GM12878 (cell line): ENCODE measurements at regions not wholly inside any gene's neighbourhood (a gene's known extent, or its start where the extent isn't known, plus 50 kb on each side); places are given as distances from the start of the nearest gene placed in this dataset.
"Not testable (repeated sequence)": the region's sequence is repeated elsewhere in the genome, so short reads cannot be mapped to it uniquely, and the experiment has no call there.

Experiments
- ATAC-seq: fragments of 200-7000 bp; cut with Tn5 transposase; 3 replicates; pipeline ENCODE4 v1.9.1; 2020; ENCODE audit warnings: mild to moderate bottlenecking, moderate library complexity
- BruUV-seq: library from RNA; stranded (reverse); fragments of 400-500 nt; replicated peaks from 2 replicates; lab custom pipeline; 2021; lab: Mats Ljungman, UMichigan
- CTCF ChIA-PET: fragments of 300-600 bp; sonication (Branson Sonifier 250); formaldehyde crosslinking; extraction: SDS; loops from one replicate; lab custom pipeline; 2021; ENCODE audit warnings: inconsistent platforms; lab: Yijun Ruan, JAX
- POLR2A ChIA-PET: fragments of 350-600 bp; formaldehyde crosslinking; extraction: SDS; loops from one replicate; lab custom pipeline; 2021; ENCODE audit warnings: inconsistent platforms; lab: Charles Lee
- RAD21 ChIA-PET: fragments of 300-600 bp; sonication (Branson Sonifier 250); formaldehyde crosslinking; loops from one replicate; lab custom pipeline; 2023; ENCODE audit warnings: antibody characterized with exemption; ENCODE audit not compliant: unreplicated experiment; lab: Charles Lee
- SMC1A ChIA-PET: fragments of 300-600 bp; sonication (Branson Sonifier 250); formaldehyde crosslinking; loops from one replicate; lab custom pipeline; 2023; ENCODE audit not compliant: unreplicated experiment, uncharacterized antibody; lab: Charles Lee
- DNase-seq: peaks from one replicate; pipeline ENCODE4 v3.0.0-alpha.2; 2011; ENCODE audit warnings: low read depth, low spot score
- FAIRE-seq: peaks from 3 replicates; lab custom pipeline; 2011; peaks lifted over from hg19 to GRCh38; lab: Jason Lieb, UNC
- H2AFZ ChIP-seq: 2 replicates; pipeline ENCODE4 v1.6.0; 2011; ENCODE audit warnings: low read depth, low read length, control low read depth; ENCODE audit not compliant: control insufficient read depth
- H3K27ac ChIP-seq: 2 replicates; pipeline ENCODE4 v1.5.1; 2011; ENCODE audit warnings: control low read depth; ENCODE audit not compliant: control insufficient read depth, insufficient read depth
- H3K27me3 ChIP-seq, 2 experiments: replicated peaks in 1 of 2; 2 replicates each; pipeline versions ENCODE4 v1.6.0 to v1.6.1; 2011; ENCODE audit warnings: low read length in 1 of 2; ENCODE audit not compliant: control insufficient read depth in 2 of 2, insufficient read depth in 2 of 2
- H3K36me3 ChIP-seq, 2 experiments: 2 replicates each; pipeline ENCODE4 v1.5.1; 2011; ENCODE audit warnings: low read length in 1 of 2; ENCODE audit not compliant: control insufficient read depth in 2 of 2, insufficient read depth in 2 of 2
- H3K4me1 ChIP-seq: 2 replicates; pipeline ENCODE4 v1.6.1; 2011; ENCODE audit warnings: mild to moderate bottlenecking, low read length, moderate library complexity, mixed read lengths; ENCODE audit not compliant: control insufficient read depth, insufficient read depth
- H3K4me2 ChIP-seq: 2 replicates; pipeline ENCODE4 v1.6.0; 2011; ENCODE audit warnings: control low read depth; ENCODE audit not compliant: control insufficient read depth, insufficient read depth
- H3K4me3 ChIP-seq: fragments of 200-600 bp; sonication (generic); 2 replicates; pipeline ENCODE4 v1.5.1; 2016
- H3K79me2 ChIP-seq: 2 replicates; pipeline ENCODE4 v1.6.0; 2011; ENCODE audit warnings: low read length; ENCODE audit not compliant: control insufficient read depth, insufficient read depth
- H3K9ac ChIP-seq: 2 replicates; pipeline ENCODE4 v1.8.0; 2011; ENCODE audit warnings: low read length, control low read depth, mixed read lengths; ENCODE audit not compliant: control insufficient read depth, insufficient read depth
- H3K9me3 ChIP-seq: replicated peaks from 3 replicates; pipeline ENCODE4 v1.5.1; 2011; ENCODE audit warnings: mild to moderate bottlenecking, low read length; ENCODE audit not compliant: control insufficient read depth, insufficient read depth
- H4K20me1 ChIP-seq: 2 replicates; pipeline ENCODE4 v1.6.0; 2011; ENCODE audit not compliant: control insufficient read depth, insufficient read depth
- CHD2 ChIP-seq: IDR thresholded peaks from 2 replicates; pipeline ENCODE4 v1.6.1; 2011; ENCODE audit warnings: low read depth, low read length, improper control_type of control experiment, borderline replicate concordance
- PML ChIP-seq: IDR thresholded peaks from 2 replicates; pipeline ENCODE4 v1.6.1; 2012; ENCODE audit warnings: low read length, inconsistent platforms
- POLR2AphosphoS2 ChIP-seq: IDR thresholded peaks from 2 replicates; pipeline ENCODE4 v1.6.1; 2011; ENCODE audit warnings: low read depth, mild to moderate bottlenecking, low read length, improper control_type of control experiment, moderate library complexity
- ZNF384 ChIP-seq: IDR thresholded peaks from 2 replicates; pipeline ENCODE4 v1.6.1; 2012; ENCODE audit warnings: low read depth, mild to moderate bottlenecking, low read length, improper control_type of control experiment, borderline replicate concordance
- WGBS: methylation state at CpG from one replicate; pipeline ENCODE4 v1.1.6; 2016; ENCODE audit warnings: low lambda C conversion rate; ENCODE audit not compliant: insufficient replicate concordance, insufficient coverage; ENCODE audit errors: missing lambda C conversion rate; 5-methylcytosine and 5-hydroxymethylcytosine counted together
- in situ Hi-C: fragments of 300-500 bp; cut with MboI; formaldehyde crosslinking; loops from 9 replicates; pipeline ENCODE4 v1.14.3; 2018; ENCODE audit warnings: mixed read lengths
- intact Hi-C: fragments of 100-400 bp; cut with micrococcal nuclease; formaldehyde crosslinking; loops from one replicate; pipeline ENCODE4 v1.14.2; 2022; ENCODE audit not compliant: unreplicated experiment
- TF ChIP-seq, protein P1 (sequence below), 3 experiments: IDR thresholded peaks in 2 of 3; conservative IDR thresholded peaks in 1 of 3; 2 replicates each; pipeline ENCODE4 v1.5.1; 2011; ENCODE audit warnings: low read depth in 3 of 3, low read length in 3 of 3, mild to moderate bottlenecking in 3 of 3, control low read depth in 2 of 3, moderate library complexity in 2 of 3, inconsistent platforms in 1 of 3, mixed read lengths in 1 of 3; ENCODE audit not compliant: control insufficient read depth in 2 of 3, insufficient read depth in 1 of 3; ENCODE audit errors: extremely low read depth in 1 of 3
- TF ChIP-seq, protein P2 (sequence below): IDR thresholded peaks from 2 replicates; pipeline ENCODE4 v1.6.1; 2012; ENCODE audit warnings: mild to moderate bottlenecking, low read depth, low read length

DNA sequence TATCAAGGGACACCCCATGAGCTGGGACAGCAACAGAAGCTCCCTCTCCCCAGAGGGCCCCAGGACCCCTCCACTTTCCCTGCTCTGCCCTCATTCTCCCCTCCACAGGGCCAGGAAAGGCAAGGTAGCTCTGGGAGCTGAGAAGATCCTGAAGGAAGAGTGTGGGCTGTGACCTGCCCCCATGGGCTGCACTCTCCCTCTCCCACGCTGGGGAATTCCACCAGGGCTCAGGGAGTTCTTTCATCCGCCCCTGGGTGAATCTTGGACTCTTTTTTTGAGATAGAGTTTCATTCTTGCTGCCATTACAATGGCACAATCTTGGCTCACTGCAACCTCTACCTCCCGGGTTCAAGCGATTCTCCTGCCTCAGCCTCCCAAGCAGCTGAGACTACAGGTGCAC, 73.8 kb downstream of the C9orf50 start:
- Histone ChIP-seq H3K4me3 (no peak overlapping the region), H3K27ac (no peak overlapping the region), H2AFZ (no peak overlapping the region), H3K79me2 (no peaks in the 10 kb centered on the region), H3K9me3 (no peaks in the 10 kb centered on the region), H3K36me3 (no peaks in the 10 kb centered on the region), H4K20me1 (no peaks in the 10 kb centered on the region), H3K9ac (no peak overlapping the region), H3K4me1 (no peaks in the 10 kb centered on the region), H3K4me2 (no peak overlapping the region), H3K27me3 (peaks cover 3 to 8% of the 10 kb centered on the region in 2 experiments; a peak in 3 of 4 replicates)
- DNase-seq (no peak), ATAC-seq (no peak), FAIRE-seq (no peak)
- ChIA-PET POLR2A (no interaction called here), RAD21 (interaction anchor here (1.2 kb wide), 1 partner anchor 404 kb away, joined by 3 read pairs; no protein-coding TSS in a partner anchor), CTCF (interaction anchor here (1.3 kb wide), 1 partner anchor 19 kb away, joined by 3 read pairs; no protein-coding TSS in a partner anchor), SMC1A (interaction anchor here (0.9 to 1.6 kb wide), 4 partner anchors 22 to 416 kb away, joined by 3 read pairs; no protein-coding TSS in a partner anchor)
- in situ Hi-C loops: no loop called here
- intact Hi-C loops: no loop called here
- 34% methylated on average over 4 of the region's 4 CpGs for WGBS
- BruUV-seq: no TSS peak
- TF ChIP-seq, protein P1, sequence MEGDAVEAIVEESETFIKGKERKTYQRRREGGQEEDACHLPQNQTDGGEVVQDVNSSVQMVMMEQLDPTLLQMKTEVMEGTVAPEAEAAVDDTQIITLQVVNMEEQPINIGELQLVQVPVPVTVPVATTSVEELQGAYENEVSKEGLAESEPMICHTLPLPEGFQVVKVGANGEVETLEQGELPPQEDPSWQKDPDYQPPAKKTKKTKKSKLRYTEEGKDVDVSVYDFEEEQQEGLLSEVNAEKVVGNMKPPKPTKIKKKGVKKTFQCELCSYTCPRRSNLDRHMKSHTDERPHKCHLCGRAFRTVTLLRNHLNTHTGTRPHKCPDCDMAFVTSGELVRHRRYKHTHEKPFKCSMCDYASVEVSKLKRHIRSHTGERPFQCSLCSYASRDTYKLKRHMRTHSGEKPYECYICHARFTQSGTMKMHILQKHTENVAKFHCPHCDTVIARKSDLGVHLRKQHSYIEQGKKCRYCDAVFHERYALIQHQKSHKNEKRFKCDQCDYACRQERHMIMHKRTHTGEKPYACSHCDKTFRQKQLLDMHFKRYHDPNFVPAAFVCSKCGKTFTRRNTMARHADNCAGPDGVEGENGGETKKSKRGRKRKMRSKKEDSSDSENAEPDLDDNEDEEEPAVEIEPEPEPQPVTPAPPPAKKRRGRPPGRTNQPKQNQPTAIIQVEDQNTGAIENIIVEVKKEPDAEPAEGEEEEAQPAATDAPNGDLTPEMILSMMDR (IDR thresholded peaks at IDR 0.05 in 2 of 3, conservative IDR thresholded peaks at IDR 0.05 in 1 of 3; ENCODE audit: control insufficient read depth in 2 of 3, extremely low read depth in 1 of 3, insufficient read depth in 1 of 3, low read depth in 3 of 3, low read length in 3 of 3): no peak
- TF ChIP-seq, protein P2, sequence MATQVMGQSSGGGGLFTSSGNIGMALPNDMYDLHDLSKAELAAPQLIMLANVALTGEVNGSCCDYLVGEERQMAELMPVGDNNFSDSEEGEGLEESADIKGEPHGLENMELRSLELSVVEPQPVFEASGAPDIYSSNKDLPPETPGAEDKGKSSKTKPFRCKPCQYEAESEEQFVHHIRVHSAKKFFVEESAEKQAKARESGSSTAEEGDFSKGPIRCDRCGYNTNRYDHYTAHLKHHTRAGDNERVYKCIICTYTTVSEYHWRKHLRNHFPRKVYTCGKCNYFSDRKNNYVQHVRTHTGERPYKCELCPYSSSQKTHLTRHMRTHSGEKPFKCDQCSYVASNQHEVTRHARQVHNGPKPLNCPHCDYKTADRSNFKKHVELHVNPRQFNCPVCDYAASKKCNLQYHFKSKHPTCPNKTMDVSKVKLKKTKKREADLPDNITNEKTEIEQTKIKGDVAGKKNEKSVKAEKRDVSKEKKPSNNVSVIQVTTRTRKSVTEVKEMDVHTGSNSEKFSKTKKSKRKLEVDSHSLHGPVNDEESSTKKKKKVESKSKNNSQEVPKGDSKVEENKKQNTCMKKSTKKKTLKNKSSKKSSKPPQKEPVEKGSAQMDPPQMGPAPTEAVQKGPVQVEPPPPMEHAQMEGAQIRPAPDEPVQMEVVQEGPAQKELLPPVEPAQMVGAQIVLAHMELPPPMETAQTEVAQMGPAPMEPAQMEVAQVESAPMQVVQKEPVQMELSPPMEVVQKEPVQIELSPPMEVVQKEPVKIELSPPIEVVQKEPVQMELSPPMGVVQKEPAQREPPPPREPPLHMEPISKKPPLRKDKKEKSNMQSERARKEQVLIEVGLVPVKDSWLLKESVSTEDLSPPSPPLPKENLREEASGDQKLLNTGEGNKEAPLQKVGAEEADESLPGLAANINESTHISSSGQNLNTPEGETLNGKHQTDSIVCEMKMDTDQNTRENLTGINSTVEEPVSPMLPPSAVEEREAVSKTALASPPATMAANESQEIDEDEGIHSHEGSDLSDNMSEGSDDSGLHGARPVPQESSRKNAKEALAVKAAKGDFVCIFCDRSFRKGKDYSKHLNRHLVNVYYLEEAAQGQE: no peak
- TF ChIP-seq ZNF384: no peak
- no peak for TF ChIP-seq CHD2
- TF ChIP-seq PML: no peak
- no peak for TF ChIP-seq POLR2AphosphoS2

DNA sequence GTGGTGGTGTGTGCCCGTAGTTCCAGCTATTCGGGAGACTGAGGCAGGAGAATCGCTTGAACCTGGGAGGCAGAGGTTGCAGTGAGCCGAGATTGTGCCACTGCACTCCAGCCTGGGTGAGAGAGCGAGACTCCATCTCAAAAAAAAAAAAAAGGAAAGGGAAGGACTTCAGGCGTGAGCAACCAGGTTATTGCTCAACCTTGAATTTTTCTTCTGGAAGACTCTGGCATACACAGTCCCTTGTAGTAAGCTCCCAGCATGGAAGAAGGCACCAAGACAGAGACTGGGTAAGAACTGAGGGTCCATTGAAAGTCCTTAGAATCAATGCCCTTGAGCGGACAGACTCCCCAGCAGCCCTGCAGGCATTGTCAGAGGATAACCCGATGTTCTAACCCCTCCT, 75.0 kb downstream of the C9orf50 start:
- SMC1A ChIA-PET: not testable (repeated sequence)

More for the DNA sequence above, 75.0 kb downstream of the C9orf50 start:
- H3K4me2 ChIP-seq, H3K9me3 ChIP-seq, H4K20me1 ChIP-seq, intact Hi-C loops, DNase-seq, BruUV-seq, FAIRE-seq, H3K79me2 ChIP-seq, CTCF ChIA-PET, H3K27me3 ChIP-seq, H3K9ac ChIP-seq, in situ Hi-C loops, H3K4me1 ChIP-seq, H3K4me3 ChIP-seq, H3K36me3 ChIP-seq, H3K27ac ChIP-seq, H2AFZ ChIP-seq, POLR2A ChIA-PET, ATAC-seq, RAD21 ChIA-PET: not testable (repeated sequence)
- WGBS: 45% methylated on average over 6 of the region's 8 CpGs
